Spleen (tissue), 11 donors: ENCODE measurements at regions not wholly inside any gene's neighbourhood (a gene's known extent, or its start where the extent isn't known, plus 50 kb on each side); places are given as distances from the start of the nearest gene placed in this dataset.
A peak's percentile ranks its signal among the peaks of the same experiment; 100 is the strongest.
"Not testable (repeated sequence)": the region's sequence is repeated elsewhere in the genome, so short reads cannot be mapped to it uniquely, and the experiment has no call there.

ENCODE experiments used
- DNase-seq: peaks from one replicate; pipeline ENCODE4 v3.0.0-alpha.2; 2020
- H3K27ac ChIP-seq, 8 donors: fragments of 200-600 bp; sonication (generic) in 7 of 8; 1 replicate in 4 of 8; 2 replicates in 4 of 8; pipeline versions ENCODE4 v1.5.0 to v1.8.0; 2016 to 2021; ENCODE audit warnings: inconsistent platforms in 4 of 8, mild to moderate bottlenecking in 4 of 8, moderate library complexity in 1 of 8
- H3K27me3 ChIP-seq, 7 donors: fragments of 200-600 bp; sonication (generic) in 6 of 7; replicated peaks in 1 of 7; 1 replicate in 4 of 7; 2 replicates in 3 of 7; pipeline versions ENCODE4 v1.5.0 to v1.8.0; 2016 to 2021; ENCODE audit warnings: inconsistent platforms in 3 of 7, mild to moderate bottlenecking in 1 of 7
- H3K36me3 ChIP-seq, 6 donors: fragments of 200-600 bp; sonication (generic) in 5 of 6; 1 replicate in 4 of 6; 2 replicates in 2 of 6; pipeline versions ENCODE4 v1.5.0 to v1.8.0; 2016 to 2021; ENCODE audit warnings: inconsistent platforms in 2 of 6
- H3K4me1 ChIP-seq, 6 donors: fragments of 200-600 bp; sonication (generic) in 5 of 6; 1 replicate in 3 of 6; 2 replicates in 3 of 6; pipeline versions ENCODE4 v1.5.0 to v1.8.0; 2016 to 2021; ENCODE audit warnings: inconsistent platforms in 3 of 6
- H3K4me3 ChIP-seq, 8 donors: fragments of 200-600 bp; sonication (generic) in 7 of 8; 1 replicate in 4 of 8; 2 replicates in 4 of 8; pipeline versions ENCODE4 v1.5.0 to v1.8.0; 2016 to 2021; ENCODE audit warnings: inconsistent platforms in 4 of 8, mild to moderate bottlenecking in 4 of 8, moderate library complexity in 2 of 8
- H3K9me3 ChIP-seq, 8 donors: fragments of 200-600 bp; sonication (generic) in 7 of 8; 1 replicate in 4 of 8; 2 replicates in 4 of 8; pipeline versions ENCODE4 v1.5.0 to v1.8.0; 2016 to 2021; ENCODE audit warnings: inconsistent platforms in 4 of 8
- POLR2A ChIP-seq, 3 donors: fragments of 450-650 bp; IDR thresholded peaks; one replicate each; pipeline ENCODE4 v1.5.1; 2017; ENCODE audit warnings: antibody characterized with exemption in 3 of 3, mild to moderate bottlenecking in 1 of 3
- POLR2AphosphoS5 ChIP-seq, 3 donors: sonication (generic); formaldehyde crosslinking; IDR thresholded peaks; one replicate each; pipeline ENCODE4 v1.5.1; 2017; ENCODE audit warnings: antibody characterized with exemption in 3 of 3
- WGBS, 5 donors: extraction: QIAGEN DNeasy Blood & Tissue Kit in 3 of 5; methylation state at CpG; one replicate each; pipeline versions ENCODE4 v1.1.5 to v1.1.7; 2013 to 2018; 5-methylcytosine and 5-hydroxymethylcytosine counted together
- intact Hi-C: fragments of 100-400 bp; cut with DNase I; formaldehyde crosslinking; loops from one replicate; pipeline ENCODE4 v1.15.0; 2023; ENCODE audit warnings: low total_unique reads
- TF ChIP-seq, protein P1 (sequence below), 11 experiments: fragments of 200-600 bp in 7 of 11; fragments of 450-650 bp in 4 of 11; sonication (generic) in 4 of 11; IDR thresholded peaks in 8 of 11; conservative IDR thresholded peaks in 3 of 11; 1 replicate in 7 of 11; 2 replicates in 4 of 11; pipeline versions ENCODE4 v1.4.0 to v1.8.0; 2016 to 2021; ENCODE audit warnings: antibody characterized with exemption in 11 of 11, inconsistent platforms in 4 of 11, mild to moderate bottlenecking in 1 of 11
- donor health status: healthy with polysubstance abuse.
- donor health status: DM: no; HTN: no; CAD: no; lungs with moderate emphysema.
- donor health status: DM: no; HTN: no; CAD: no.
- donor health status: Bipolar disorder and iron deficiency.
- donor health status: healthy.
- donor health status: DM: no; HTN: no; CAD: no.
- donor health status: DM: yes; HTN: yes; CAD: no.

DNA sequence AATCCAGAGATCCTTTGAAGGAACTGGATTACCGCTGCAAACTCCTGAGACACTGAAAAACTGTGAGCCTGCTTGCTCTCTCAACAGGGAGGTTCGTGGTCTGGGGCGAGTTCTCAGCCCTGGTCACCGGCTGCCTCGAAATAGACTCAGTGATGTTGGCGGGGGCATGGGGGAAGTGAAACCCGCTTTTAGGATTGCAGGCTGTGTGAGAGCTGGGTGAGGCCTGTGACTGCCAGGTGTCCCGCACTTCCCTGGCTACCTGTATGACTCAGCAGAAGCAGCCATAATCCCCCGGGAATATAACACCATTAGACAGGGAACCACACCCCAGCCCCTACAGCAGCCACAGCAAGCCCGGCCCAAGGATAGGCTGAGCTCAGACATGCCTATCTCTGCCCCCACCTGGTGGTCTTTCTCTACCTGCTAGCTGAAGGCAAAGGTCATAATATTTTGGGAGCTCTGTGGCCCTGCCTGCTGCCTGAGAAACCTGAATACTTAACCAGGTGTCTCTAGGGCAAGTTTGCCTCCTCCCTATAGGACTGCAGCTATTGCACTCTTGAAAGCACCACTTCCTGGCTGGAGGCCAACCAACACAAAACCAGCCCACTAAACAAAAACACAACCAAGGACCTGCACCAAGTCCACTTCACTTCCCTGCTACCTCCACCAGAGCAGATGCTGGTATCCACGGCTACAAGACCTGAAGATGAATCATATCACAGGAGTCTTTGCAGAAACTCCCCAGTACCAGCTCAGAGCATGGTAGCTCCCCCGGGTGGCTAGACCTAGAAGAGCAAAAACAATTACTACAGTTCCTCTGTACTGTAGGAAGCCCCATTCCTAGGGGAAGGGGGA, 202.0 kb downstream of the RRAGB start:
- intact Hi-C loops: no loop called here
- H3K9me3 ChIP-seq: peaks cover 0 to 11% (median 6%) of the 10 kb centered on the region in 8 donors
- WGBS, 5 donors: 41 to 88% (median 63%) methylated on average over 1 to 12 of the region's 12 CpGs
- no peak overlapping the region for H3K4me3 ChIP-seq
- peak; percentile 81 for DNase-seq
- no peaks in the 10 kb centered on the region for H3K36me3 ChIP-seq
- peak overlapping the region in 2 of 8 donors; percentile 3 to 48 for H3K27ac ChIP-seq
- peak in 2 of 3 donors; percentile 12 to 61 for TF ChIP-seq POLR2AphosphoS5 (IDR thresholded peaks at IDR 0.05)
- TF ChIP-seq, protein P1, sequence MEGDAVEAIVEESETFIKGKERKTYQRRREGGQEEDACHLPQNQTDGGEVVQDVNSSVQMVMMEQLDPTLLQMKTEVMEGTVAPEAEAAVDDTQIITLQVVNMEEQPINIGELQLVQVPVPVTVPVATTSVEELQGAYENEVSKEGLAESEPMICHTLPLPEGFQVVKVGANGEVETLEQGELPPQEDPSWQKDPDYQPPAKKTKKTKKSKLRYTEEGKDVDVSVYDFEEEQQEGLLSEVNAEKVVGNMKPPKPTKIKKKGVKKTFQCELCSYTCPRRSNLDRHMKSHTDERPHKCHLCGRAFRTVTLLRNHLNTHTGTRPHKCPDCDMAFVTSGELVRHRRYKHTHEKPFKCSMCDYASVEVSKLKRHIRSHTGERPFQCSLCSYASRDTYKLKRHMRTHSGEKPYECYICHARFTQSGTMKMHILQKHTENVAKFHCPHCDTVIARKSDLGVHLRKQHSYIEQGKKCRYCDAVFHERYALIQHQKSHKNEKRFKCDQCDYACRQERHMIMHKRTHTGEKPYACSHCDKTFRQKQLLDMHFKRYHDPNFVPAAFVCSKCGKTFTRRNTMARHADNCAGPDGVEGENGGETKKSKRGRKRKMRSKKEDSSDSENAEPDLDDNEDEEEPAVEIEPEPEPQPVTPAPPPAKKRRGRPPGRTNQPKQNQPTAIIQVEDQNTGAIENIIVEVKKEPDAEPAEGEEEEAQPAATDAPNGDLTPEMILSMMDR (IDR thresholded peaks at IDR 0.05 in 8 of 11, conservative IDR thresholded peaks at IDR 0.05 in 3 of 11): no peak
- peaks cover 0 to 7% (median 0%) of the 10 kb centered on the region in 6 donors for H3K4me1 ChIP-seq
- no peaks in the 10 kb centered on the region for H3K27me3 ChIP-seq

DNA sequence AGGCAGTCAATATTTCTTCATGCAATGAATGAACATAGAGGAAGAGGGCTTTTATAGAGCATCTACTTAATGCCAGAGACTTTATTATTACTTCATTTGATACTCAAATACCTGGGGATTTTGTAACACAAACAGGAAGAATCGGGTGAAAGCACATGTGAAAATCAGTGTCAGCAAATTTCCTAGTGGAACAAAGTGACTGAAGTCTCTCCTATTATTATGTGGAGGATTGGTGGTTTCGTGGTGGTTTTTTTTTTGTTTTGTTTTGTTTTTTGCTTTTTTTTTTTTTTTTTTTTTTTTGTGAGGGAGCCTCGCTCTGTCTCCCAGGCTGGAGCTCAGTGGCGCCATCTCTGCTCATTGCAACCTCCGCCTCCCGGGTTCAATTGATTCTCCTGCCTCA, 207.0 kb downstream of the RRAGB start:
- WGBS, 5 donors: 77 to 95% (median 82%) methylated on average over 4 to 6 of the region's 6 CpGs
- no peak for TF ChIP-seq POLR2A (IDR thresholded peaks at IDR 0.05)
- TF ChIP-seq, protein P1 (IDR thresholded peaks at IDR 0.05 in 8 of 11, conservative IDR thresholded peaks at IDR 0.05 in 3 of 11): no peak
- TF ChIP-seq POLR2AphosphoS5 (IDR thresholded peaks at IDR 0.05): no peak
- no peak overlapping the region for H3K4me3 ChIP-seq
- H3K9me3 ChIP-seq: peaks cover 0 to 24% (median 7%) of the 10 kb centered on the region in 8 donors
- intact Hi-C loops: no loop called here
- no peak for DNase-seq
- no peaks in the 10 kb centered on the region for H3K36me3 ChIP-seq
- peaks cover 0 to 2% (median 0%) of the 10 kb centered on the region in 6 donors for H3K4me1 ChIP-seq
- no peak overlapping the region for H3K27ac ChIP-seq
- no peaks in the 10 kb centered on the region for H3K27me3 ChIP-seq

GRCh38 chrX:55928529-55928928, 211.0 kb downstream of the RRAGB start:
- intact Hi-C loops, H3K4me3 ChIP-seq, H3K27ac ChIP-seq, DNase-seq, H3K36me3 ChIP-seq, H3K27me3 ChIP-seq, H3K4me1 ChIP-seq: not testable (repeated sequence)
- peaks cover 0 to 27% (median 0%) of the 10 kb centered on the region in 8 donors for H3K9me3 ChIP-seq
